ENCODE measurements at regions not wholly inside any gene's neighbourhood (a gene's known extent, or its start where the extent isn't known, plus 50 kb on each side); places are given as distances from the start of the nearest gene placed in this dataset.

- CTCF ChIA-PET, result interaction anchor here (1.2 kb wide), 1 partner anchor 31 kb away, joined by 5 read pairs; no protein-coding TSS in a partner anchor
These were observed 239.7 kb downstream of the ICOS start for GRCh38 chr2:204176306-204176705.

More at GRCh38 chr2:204176306-204176705, 239.7 kb downstream of the ICOS start:
- H3K9me3 ChIP-seq (ENCODE audit: control insufficient read depth in 1 of 2, insufficient read depth in 1 of 2, low read depth in 1 of 2, low read length in 2 of 2), result no peaks in the 10 kb centered on the region
- H3K4me3 ChIP-seq (replicated peaks in 1 of 2; ENCODE audit: low read depth in 1 of 2, low read length in 2 of 2), result no peak overlapping the region
- BruUV-seq (replicated peaks), result no TSS peak
- DNase-seq (ENCODE audit: low read depth, low spot score), result no peak
- no peaks in the 10 kb centered on the region for H4K20me1 ChIP-seq (ENCODE audit: insufficient read depth)
- H3K9me2 ChIP-seq (ENCODE audit: insufficient read depth), result no peaks in the 10 kb centered on the region
- H2AFZ ChIP-seq (ENCODE audit: low read depth, low read length, poor library complexity, severe bottlenecking), result no peak overlapping the region
- no peak overlapping the region for H3K27ac ChIP-seq (ENCODE audit: low read depth, low read length)
- no peak for TF ChIP-seq REST (IDR thresholded peaks at IDR 0.05; ENCODE audit: low read depth)
- no peak for TF ChIP-seq CTCF (IDR thresholded peaks at IDR 0.05 in 2 of 3, conservative IDR thresholded peaks at IDR 0.05 in 1 of 3; ENCODE audit: borderline replicate concordance in 1 of 3, insufficient read depth in 1 of 3, low read depth in 2 of 3, low read length in 2 of 3)
- TF ChIP-seq SIN3A (IDR thresholded peaks at IDR 0.05; ENCODE audit: low read depth), result no peak
- no peak for TF ChIP-seq ZBTB33 (IDR thresholded peaks at IDR 0.05; ENCODE audit: extremely low read depth, insufficient replicate concordance, low read length)
- no peak for TF ChIP-seq SP1 (IDR thresholded peaks at IDR 0.05; ENCODE audit: low read depth)
- TF ChIP-seq TCF7L2 (IDR thresholded peaks at IDR 0.05; ENCODE audit: borderline replicate concordance, extremely low read depth, insufficient read depth, insufficient read length), result no peak
- TF ChIP-seq EGR1 (IDR thresholded peaks at IDR 0.05; ENCODE audit: low read depth), result no peak
- no peak for TF ChIP-seq FOSL1 (IDR thresholded peaks at IDR 0.05; ENCODE audit: low read depth)
- TF ChIP-seq MAX (IDR thresholded peaks at IDR 0.05), result no peak
- TF ChIP-seq ATF3 (IDR thresholded peaks at IDR 0.05), result no peak
- TF ChIP-seq EZH2phosphoT487 (IDR thresholded peaks at IDR 0.05; ENCODE audit: borderline replicate concordance), result no peak
- no peak for TF ChIP-seq POLR2AphosphoS5 (IDR thresholded peaks at IDR 0.05; ENCODE audit: low read depth, low read length)
- no peak for TF ChIP-seq CBX3 (IDR thresholded peaks at IDR 0.05; ENCODE audit: low read depth)
- TF ChIP-seq ELF1 (IDR thresholded peaks at IDR 0.05; ENCODE audit: borderline replicate concordance, low read depth), result no peak
- no peak for TF ChIP-seq POLR2A (IDR thresholded peaks at IDR 0.05; ENCODE audit: borderline replicate concordance, extremely low read depth, insufficient read depth, insufficient read length)
- no peak for TF ChIP-seq CEBPB (IDR thresholded peaks at IDR 0.05; ENCODE audit: low read depth)
- no peak for TF ChIP-seq ZNF274 (IDR thresholded peaks at IDR 0.05; ENCODE audit: low read depth, low read length)
- TF ChIP-seq RAD21 (IDR thresholded peaks at IDR 0.05; ENCODE audit: low read depth), result no peak
- H3K4me2 ChIP-seq (ENCODE audit: low read length), result no peak overlapping the region
- no peak overlapping the region for H3K9ac ChIP-seq (ENCODE audit: low read length)
- no peaks in the 10 kb centered on the region for H3K36me3 ChIP-seq (ENCODE audit: control insufficient read depth in 1 of 2, insufficient read depth in 2 of 2, low read length in 2 of 2)
- intact Hi-C loops (cut with micrococcal nuclease), result no loop called here
- H3K4me1 ChIP-seq (ENCODE audit: control insufficient read depth in 1 of 2, insufficient read depth in 2 of 2, low read length in 2 of 2), result no peaks in the 10 kb centered on the region
- no peak for ATAC-seq
- POLR2A ChIA-PET, result no interaction called here
- H3K27me3 ChIP-seq (ENCODE audit: insufficient read depth, low read length), result peaks cover 14% of the 10 kb centered on the region
- H3K79me2 ChIP-seq (ENCODE audit: insufficient read depth, low read length), result no peaks in the 10 kb centered on the region
- RAD21 ChIA-PET (ENCODE audit: low non-redundant PET in 1 of 2, low total read pairs in 2 of 2, uncharacterized antibody in 2 of 2, unreplicated experiment in 2 of 2), result no interaction called here
